Hepatocyte (in vitro differentiated cells): ENCODE measurements at regions not wholly inside any gene's neighbourhood (a gene's known extent, or its start where the extent isn't known, plus 50 kb on each side); places are given as distances from the start of the nearest gene placed in this dataset.

Experiments used
- CTCF ChIP-seq: fragments of 200-600 bp; sonication (generic); IDR thresholded peaks from 2 replicates; pipeline ENCODE4 v1.5.1; 2016; ENCODE audit warnings: antibody characterized with exemption, mild to moderate bottlenecking; ENCODE audit not compliant: poor library complexity
- EZH2phosphoT487 ChIP-seq: fragments of 200-600 bp; sonication (generic); IDR thresholded peaks from one replicate; pipeline ENCODE4 v1.6.1; 2018; ENCODE audit warnings: antibody characterized with exemption, mild to moderate bottlenecking, low read depth, moderate library complexity; ENCODE audit not compliant: unreplicated experiment, severe bottlenecking

DNA sequence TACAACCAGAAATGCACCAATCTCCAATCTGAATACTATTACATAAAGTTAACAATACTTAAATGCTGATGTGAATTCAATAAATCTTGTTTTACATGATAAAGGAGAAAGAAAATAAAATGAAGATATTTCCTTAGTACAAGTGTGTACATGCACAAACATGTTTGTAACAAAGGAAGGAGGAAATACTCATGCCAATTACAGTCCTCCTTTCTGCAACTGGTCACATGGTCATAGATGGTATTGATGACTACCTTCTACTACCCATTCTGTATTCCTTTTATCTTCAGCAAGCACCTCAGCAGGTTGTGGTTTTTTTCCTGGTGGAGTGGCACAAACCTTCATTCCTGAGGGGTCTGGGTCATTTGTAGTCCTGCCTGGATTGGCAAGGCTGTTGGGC lies 214.2 kb upstream of the GUCY1A2 start:
- TF ChIP-seq CTCF: no peak
- TF ChIP-seq EZH2phosphoT487: no peak
